Type B pancreatic cell (in vitro differentiated cells): ENCODE measurements at regions not wholly inside any gene's neighbourhood (a gene's known extent, or its start where the extent isn't known, plus 50 kb on each side); places are given as distances from the start of the nearest gene placed in this dataset.
A peak's percentile ranks its signal among the peaks of the same experiment; 100 is the strongest.

Experiments used
- DNase-seq: peaks from one replicate; pipeline ENCODE4 v3.0.0; 2021; ENCODE audit warnings: mixed read lengths; ENCODE audit not compliant: unreplicated experiment; ENCODE audit errors: extremely low spot score
- H3K27ac Mint-ChIP-seq: 2 replicates; pipeline ENCODE4 v1.8.0; 2021; ENCODE audit warnings: mild to moderate bottlenecking, mixed read lengths
- H3K27me3 Mint-ChIP-seq: 2 replicates; pipeline ENCODE4 v1.8.0; 2021; ENCODE audit warnings: mixed read lengths
- H3K36me3 Mint-ChIP-seq: 2 replicates; pipeline ENCODE4 v1.8.0; 2021; ENCODE audit warnings: mixed read lengths
- H3K4me1 Mint-ChIP-seq: one replicate; pipeline ENCODE4 v1.8.0; 2021; ENCODE audit warnings: mixed read lengths; ENCODE audit not compliant: unreplicated experiment
- H3K4me3 Mint-ChIP-seq: 2 replicates; pipeline ENCODE4 v1.8.0; 2021; ENCODE audit warnings: mild to moderate bottlenecking, mixed read lengths
- H3K9me3 Mint-ChIP-seq: 2 replicates; pipeline ENCODE4 v1.8.0; 2021; ENCODE audit warnings: mixed read lengths
- TF ChIP-seq, protein P1 (sequence below): fragments of 200-600 bp; sonication (generic); conservative IDR thresholded peaks from 2 replicates; pipeline ENCODE4 v1.5.0; 2021; ENCODE audit warnings: antibody characterized with exemption, mild to moderate bottlenecking

DNA sequence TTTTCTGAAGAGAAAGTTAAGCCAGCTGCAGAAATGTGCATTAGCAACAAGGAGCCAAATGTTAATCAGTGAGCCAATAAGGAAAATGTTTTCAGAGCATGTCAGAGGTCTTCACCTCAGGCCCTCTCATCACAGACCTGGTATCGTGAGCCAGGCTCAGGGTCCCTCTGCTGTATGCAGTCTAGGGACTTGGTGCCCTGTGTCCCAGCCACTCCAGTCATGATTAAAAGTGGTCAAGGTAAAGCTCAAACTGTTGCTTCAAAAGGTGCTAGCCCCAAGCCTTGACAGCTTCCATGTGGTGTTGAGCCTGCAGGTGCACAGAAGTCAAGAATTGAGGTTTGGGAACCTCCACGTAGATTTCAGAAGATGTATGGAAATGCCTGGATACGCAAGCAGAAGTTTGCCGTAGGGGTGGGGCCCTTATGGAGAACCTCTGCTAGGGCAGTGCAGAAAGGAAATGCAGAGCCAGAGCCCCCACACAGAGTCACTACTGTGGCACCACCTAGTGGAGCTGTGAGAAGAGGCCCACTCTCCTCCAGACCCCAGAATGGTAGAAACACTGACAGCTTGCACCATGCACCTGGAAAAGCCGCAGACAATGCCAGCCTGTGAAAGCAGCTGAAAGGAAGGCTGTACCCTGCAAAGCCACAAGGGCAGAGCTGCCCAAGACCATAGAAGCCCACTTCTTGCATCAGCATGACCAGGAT is 1128.7 kb downstream of the AMY1C start:
- Mint-ChIP-seq H3K36me3 (no peaks in the 10 kb centered on the region), H3K27me3 (no peaks in the 10 kb centered on the region), H3K4me1 (no peaks in the 10 kb centered on the region), H3K4me3 (no peak overlapping the region), H3K27ac (no peak overlapping the region), H3K9me3 (no peaks in the 10 kb centered on the region)
- TF ChIP-seq, protein P1, sequence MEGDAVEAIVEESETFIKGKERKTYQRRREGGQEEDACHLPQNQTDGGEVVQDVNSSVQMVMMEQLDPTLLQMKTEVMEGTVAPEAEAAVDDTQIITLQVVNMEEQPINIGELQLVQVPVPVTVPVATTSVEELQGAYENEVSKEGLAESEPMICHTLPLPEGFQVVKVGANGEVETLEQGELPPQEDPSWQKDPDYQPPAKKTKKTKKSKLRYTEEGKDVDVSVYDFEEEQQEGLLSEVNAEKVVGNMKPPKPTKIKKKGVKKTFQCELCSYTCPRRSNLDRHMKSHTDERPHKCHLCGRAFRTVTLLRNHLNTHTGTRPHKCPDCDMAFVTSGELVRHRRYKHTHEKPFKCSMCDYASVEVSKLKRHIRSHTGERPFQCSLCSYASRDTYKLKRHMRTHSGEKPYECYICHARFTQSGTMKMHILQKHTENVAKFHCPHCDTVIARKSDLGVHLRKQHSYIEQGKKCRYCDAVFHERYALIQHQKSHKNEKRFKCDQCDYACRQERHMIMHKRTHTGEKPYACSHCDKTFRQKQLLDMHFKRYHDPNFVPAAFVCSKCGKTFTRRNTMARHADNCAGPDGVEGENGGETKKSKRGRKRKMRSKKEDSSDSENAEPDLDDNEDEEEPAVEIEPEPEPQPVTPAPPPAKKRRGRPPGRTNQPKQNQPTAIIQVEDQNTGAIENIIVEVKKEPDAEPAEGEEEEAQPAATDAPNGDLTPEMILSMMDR, result peak; percentile 40
- DNase-seq, result no peak

DNA sequence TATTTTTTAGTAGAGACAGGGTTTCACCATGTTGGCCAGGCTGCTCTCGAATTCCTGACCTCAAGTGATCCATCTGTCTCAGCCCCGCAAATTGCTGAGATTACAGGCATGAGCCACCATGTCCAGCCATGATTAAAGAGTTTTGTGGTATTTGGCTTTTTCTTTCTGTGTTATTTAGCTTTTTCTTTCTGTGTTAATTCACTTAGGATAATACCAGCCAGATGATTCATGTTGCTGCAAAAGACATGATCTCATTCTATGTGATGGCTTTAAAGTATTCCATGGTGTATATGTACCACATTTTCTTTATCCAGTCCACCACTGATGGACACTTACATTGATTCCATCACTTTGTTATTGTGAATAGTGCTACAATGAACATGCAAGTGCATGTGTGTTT is 1135.2 kb downstream of the AMY1C start:
- Mint-ChIP-seq H3K27me3 (no peaks in the 10 kb centered on the region), H3K36me3 (no peaks in the 10 kb centered on the region), H3K9me3 (no peaks in the 10 kb centered on the region), H3K4me1 (no peaks in the 10 kb centered on the region), H3K27ac (no peak overlapping the region), H3K4me3 (no peak overlapping the region)
- DNase-seq, result no peak
- TF ChIP-seq, protein P1, result no peak

DNA sequence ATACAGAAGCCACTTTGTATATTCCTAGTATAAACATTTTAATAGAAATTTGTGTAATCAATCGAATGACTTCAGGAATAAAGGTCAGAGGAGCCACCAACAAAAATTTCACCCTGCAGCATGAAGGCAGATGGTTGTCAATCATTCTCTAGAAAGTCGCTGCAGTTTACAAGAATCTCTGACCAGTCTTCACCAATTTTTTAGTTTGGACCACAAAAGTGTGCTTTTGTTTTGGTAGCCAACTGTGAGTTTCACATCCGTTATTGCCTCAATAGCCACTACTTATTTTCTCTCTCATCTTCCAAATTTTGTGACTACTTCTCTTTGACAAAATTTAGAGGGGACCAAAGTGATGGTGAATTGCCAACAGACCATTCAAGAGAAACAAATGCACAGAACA is 1155.6 kb downstream of the AMY1C start:
- no peak for DNase-seq
- TF ChIP-seq, protein P1, result no peak
- H3K27ac Mint-ChIP-seq, result no peak overlapping the region
- no peaks in the 10 kb centered on the region for H3K9me3 Mint-ChIP-seq
- no peaks in the 10 kb centered on the region for H3K4me1 Mint-ChIP-seq
- H3K27me3 Mint-ChIP-seq, result no peaks in the 10 kb centered on the region
- H3K36me3 Mint-ChIP-seq, result no peaks in the 10 kb centered on the region
- H3K4me3 Mint-ChIP-seq, result no peak overlapping the region

DNA sequence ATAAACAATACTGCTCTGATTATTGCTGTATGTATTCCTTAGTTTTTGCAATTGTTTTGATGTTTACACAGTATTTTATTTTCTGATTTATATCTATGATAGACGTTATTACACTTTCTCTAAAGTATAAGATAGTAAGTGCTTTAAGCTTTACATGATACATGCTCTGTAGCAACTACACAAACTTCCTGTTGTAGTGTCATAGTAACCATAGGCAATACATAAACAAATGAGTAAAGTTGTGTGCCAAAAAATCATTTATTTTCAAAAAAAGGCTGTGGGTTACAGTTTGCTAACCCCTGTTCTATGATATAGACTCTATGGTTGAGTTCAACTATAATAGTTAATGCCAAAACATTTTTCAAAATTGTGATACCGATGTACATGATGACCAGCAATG is 1156.4 kb downstream of the AMY1C start:
- Mint-ChIP-seq H3K9me3 (no peaks in the 10 kb centered on the region), H3K4me3 (no peak overlapping the region), H3K4me1 (no peaks in the 10 kb centered on the region), H3K27me3 (no peaks in the 10 kb centered on the region), H3K36me3 (no peaks in the 10 kb centered on the region), H3K27ac (no peak overlapping the region)
- TF ChIP-seq, protein P1, result no peak
- no peak for DNase-seq

DNA sequence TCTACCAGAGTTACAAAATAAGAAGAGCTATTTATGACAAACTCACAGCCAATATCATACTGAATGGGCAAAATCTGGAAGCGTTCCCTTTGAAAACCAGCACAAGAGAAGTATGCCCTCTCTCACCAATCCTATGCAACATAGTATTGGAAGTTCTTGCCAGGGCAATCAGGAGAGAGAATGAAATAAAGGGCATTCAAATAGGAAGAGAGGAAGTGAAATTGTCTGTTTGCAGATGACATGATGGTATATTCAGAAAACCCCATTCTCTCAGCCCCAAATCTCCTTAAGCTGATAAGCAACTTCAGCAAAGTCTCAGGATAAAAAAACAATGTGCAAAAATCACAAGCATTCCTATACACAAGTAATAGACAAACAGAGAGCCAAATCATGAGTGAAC is 1169.5 kb downstream of the AMY1C start:
- no peak overlapping the region for H3K27ac Mint-ChIP-seq
- no peaks in the 10 kb centered on the region for H3K36me3 Mint-ChIP-seq
- no peak for DNase-seq
- H3K9me3 Mint-ChIP-seq, result no peaks in the 10 kb centered on the region
- no peak overlapping the region for H3K4me3 Mint-ChIP-seq
- TF ChIP-seq, protein P1, result no peak
- no peaks in the 10 kb centered on the region for H3K27me3 Mint-ChIP-seq
- H3K4me1 Mint-ChIP-seq, result no peaks in the 10 kb centered on the region
